Neural progenitor cell (in vitro differentiated cells): ENCODE measurements at regions not wholly inside any gene's neighbourhood (a gene's known extent, or its start where the extent isn't known, plus 50 kb on each side); places are given as distances from the start of the nearest gene placed in this dataset.

ENCODE experiments used
- EZH2 ChIP-seq: fragments of 200-600 bp; sonication (generic); IDR thresholded peaks from 2 replicates; pipeline ENCODE4 v1.6.1; 2017; ENCODE audit warnings: antibody characterized with exemption, mild to moderate bottlenecking, moderate library complexity
- EZH2phosphoT487 ChIP-seq: fragments of 200-600 bp; sonication (generic); IDR thresholded peaks from 2 replicates; pipeline ENCODE4 v1.6.1; 2017; ENCODE audit warnings: antibody characterized with exemption
- TF ChIP-seq, protein P1 (sequence below): fragments of 200-600 bp; sonication (generic); IDR thresholded peaks from 2 replicates; pipeline ENCODE4 v1.5.1; 2017; ENCODE audit warnings: antibody characterized with exemption, mild to moderate bottlenecking

DNA sequence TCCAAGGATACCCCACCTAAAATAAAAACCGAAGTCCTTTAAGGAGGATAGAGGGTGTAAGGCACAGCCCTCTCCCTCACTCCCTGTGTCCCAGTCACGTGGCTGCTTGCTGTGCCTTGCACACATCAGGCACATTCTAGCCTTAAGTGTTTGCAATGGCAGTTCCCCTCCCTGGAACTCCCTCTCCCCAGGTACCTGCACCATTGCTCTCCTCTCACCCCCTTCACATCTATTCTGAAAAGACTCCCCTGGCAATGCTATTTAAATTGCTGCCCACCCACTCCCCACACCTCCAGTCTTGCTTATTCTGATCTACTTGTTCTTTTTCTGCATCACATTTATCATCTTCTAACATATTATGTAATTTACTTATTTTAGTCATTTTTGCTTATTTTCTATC, 91.6 kb upstream of the LNX1 start:
- TF ChIP-seq, protein P1, sequence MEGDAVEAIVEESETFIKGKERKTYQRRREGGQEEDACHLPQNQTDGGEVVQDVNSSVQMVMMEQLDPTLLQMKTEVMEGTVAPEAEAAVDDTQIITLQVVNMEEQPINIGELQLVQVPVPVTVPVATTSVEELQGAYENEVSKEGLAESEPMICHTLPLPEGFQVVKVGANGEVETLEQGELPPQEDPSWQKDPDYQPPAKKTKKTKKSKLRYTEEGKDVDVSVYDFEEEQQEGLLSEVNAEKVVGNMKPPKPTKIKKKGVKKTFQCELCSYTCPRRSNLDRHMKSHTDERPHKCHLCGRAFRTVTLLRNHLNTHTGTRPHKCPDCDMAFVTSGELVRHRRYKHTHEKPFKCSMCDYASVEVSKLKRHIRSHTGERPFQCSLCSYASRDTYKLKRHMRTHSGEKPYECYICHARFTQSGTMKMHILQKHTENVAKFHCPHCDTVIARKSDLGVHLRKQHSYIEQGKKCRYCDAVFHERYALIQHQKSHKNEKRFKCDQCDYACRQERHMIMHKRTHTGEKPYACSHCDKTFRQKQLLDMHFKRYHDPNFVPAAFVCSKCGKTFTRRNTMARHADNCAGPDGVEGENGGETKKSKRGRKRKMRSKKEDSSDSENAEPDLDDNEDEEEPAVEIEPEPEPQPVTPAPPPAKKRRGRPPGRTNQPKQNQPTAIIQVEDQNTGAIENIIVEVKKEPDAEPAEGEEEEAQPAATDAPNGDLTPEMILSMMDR: no peak
- TF ChIP-seq EZH2: no peak
- no peak for TF ChIP-seq EZH2phosphoT487
